ENCODE measurements at regions not wholly inside any gene's neighbourhood (a gene's known extent, or its start where the extent isn't known, plus 50 kb on each side); places are given as distances from the start of the nearest gene placed in this dataset.

- TF ChIP-seq CTCF (IDR thresholded peaks at IDR 0.05; ENCODE audit: low read depth, low read length, missing control alignments): no peak
- no peak for DNase-seq (ENCODE audit: extremely low read depth, low read depth)
- H3K4me3 ChIP-seq (replicated peaks; ENCODE audit: low read depth, low read length): no peak overlapping the region
Measured at GRCh38 chr3:54045061-54045815, 77.1 kb upstream of the CACNA2D3 start.

GRCh38 chr3:54042259-54042823 lies 80.0 kb upstream of the CACNA2D3 start:
- H3K4me3 ChIP-seq (replicated peaks; ENCODE audit: low read depth, low read length): no peak overlapping the region
- TF ChIP-seq CTCF (IDR thresholded peaks at IDR 0.05; ENCODE audit: low read depth, low read length, missing control alignments): no peak
- DNase-seq (ENCODE audit: extremely low read depth, low read depth): no peak

GRCh38 chr3:54040476-54040875 lies 81.9 kb upstream of the CACNA2D3 start:
- no peak for TF ChIP-seq CTCF (IDR thresholded peaks at IDR 0.05; ENCODE audit: low read depth, low read length, missing control alignments)
- no peak for DNase-seq (ENCODE audit: extremely low read depth, low read depth)
- no peak overlapping the region for H3K4me3 ChIP-seq (replicated peaks; ENCODE audit: low read depth, low read length)

GRCh38 chr3:54038391-54038790 lies 84.0 kb upstream of the CACNA2D3 start:
- DNase-seq (ENCODE audit: extremely low read depth, low read depth): no peak
- no peak for TF ChIP-seq CTCF (IDR thresholded peaks at IDR 0.05; ENCODE audit: low read depth, low read length, missing control alignments)
- no peak overlapping the region for H3K4me3 ChIP-seq (replicated peaks; ENCODE audit: low read depth, low read length)

GRCh38 chr3:54036543-54036942 lies 85.8 kb upstream of the CACNA2D3 start:
- no peak for TF ChIP-seq CTCF (IDR thresholded peaks at IDR 0.05; ENCODE audit: low read depth, low read length, missing control alignments)
- no peak overlapping the region for H3K4me3 ChIP-seq (replicated peaks; ENCODE audit: low read depth, low read length)
- no peak for DNase-seq (ENCODE audit: extremely low read depth, low read depth)

GRCh38 chr3:54034971-54035370 lies 87.4 kb upstream of the CACNA2D3 start:
- no peak for TF ChIP-seq CTCF (IDR thresholded peaks at IDR 0.05; ENCODE audit: low read depth, low read length, missing control alignments)
- DNase-seq (ENCODE audit: extremely low read depth, low read depth): no peak
- H3K4me3 ChIP-seq (replicated peaks; ENCODE audit: low read depth, low read length): no peak overlapping the region

Data from HFF-Myc (cell line).